Keratinocyte (primary cell): ENCODE measurements at regions not wholly inside any gene's neighbourhood (a gene's known extent, or its start where the extent isn't known, plus 50 kb on each side); places are given as distances from the start of the nearest gene placed in this dataset.

ENCODE experiments used
- DNase-seq: peaks from one replicate; pipeline ENCODE4 v3.0.0-alpha.2; 2011; ENCODE audit warnings: low read depth, missing footprints, low spot score
- FAIRE-seq: peaks from 2 replicates; lab custom pipeline; 2011; peaks lifted over from hg19 to GRCh38; lab: Jason Lieb, UNC
- H2AFZ ChIP-seq: 2 replicates; pipeline ENCODE4 v1.6.0; 2012; ENCODE audit warnings: low read length, control low read depth, inconsistent platforms; ENCODE audit not compliant: control insufficient read depth
- H3K27ac ChIP-seq: 2 replicates; pipeline ENCODE4 v1.5.1; 2011; ENCODE audit warnings: low read length; ENCODE audit not compliant: control insufficient read depth, insufficient read depth
- H3K27me3 ChIP-seq: 3 replicates; pipeline ENCODE4 v1.6.0; 2011; ENCODE audit warnings: low read length; ENCODE audit not compliant: control insufficient read depth, insufficient read depth; ENCODE audit errors: extremely low read depth
- H3K36me3 ChIP-seq, 2 experiments: 2 replicates in 1 of 2; 3 replicates in 1 of 2; pipeline ENCODE4 v1.5.1; 2011; ENCODE audit warnings: low read length in 2 of 2, mild to moderate bottlenecking in 1 of 2; ENCODE audit not compliant: control insufficient read depth in 2 of 2, insufficient read depth in 2 of 2; ENCODE audit errors: extremely low read depth in 1 of 2
- H3K4me1 ChIP-seq: 3 replicates; pipeline ENCODE4 v1.5.1; 2011; ENCODE audit warnings: low read length; ENCODE audit not compliant: control insufficient read depth, insufficient read depth; ENCODE audit errors: extremely low read depth
- H3K4me2 ChIP-seq: 3 replicates; pipeline ENCODE4 v1.6.0; 2011; ENCODE audit warnings: low read depth, low read length; ENCODE audit not compliant: control insufficient read depth, insufficient read depth; ENCODE audit errors: extremely low read depth
- H3K4me3 ChIP-seq, 3 experiments: fragments of 200-600 bp in 1 of 3; sonication (generic) in 1 of 3; 2 replicates in 2 of 3; 3 replicates in 1 of 3; pipeline ENCODE4 v1.5.1; 2011 to 2016; ENCODE audit warnings: low read length in 3 of 3, mild to moderate bottlenecking in 3 of 3, control low read depth in 2 of 3, inconsistent platforms in 1 of 3, low read depth in 1 of 3, mixed read lengths in 1 of 3, mixed run types in 1 of 3, moderate library complexity in 1 of 3; ENCODE audit not compliant: control insufficient read depth in 2 of 3, insufficient read depth in 2 of 3; ENCODE audit errors: extremely low read depth in 1 of 3
- H3K79me2 ChIP-seq: 2 replicates; pipeline ENCODE4 v1.6.0; 2012; ENCODE audit warnings: low read length; ENCODE audit not compliant: control insufficient read depth, insufficient read depth
- H3K9ac ChIP-seq: 3 replicates; pipeline ENCODE4 v1.6.0; 2011; ENCODE audit warnings: low read length; ENCODE audit not compliant: control insufficient read depth, insufficient read depth; ENCODE audit errors: extremely low read depth
- H3K9me1 ChIP-seq: 3 replicates; pipeline ENCODE4 v1.6.0; 2011; ENCODE audit warnings: low read length; ENCODE audit not compliant: control insufficient read depth, insufficient read depth; ENCODE audit errors: extremely low read depth
- H3K9me3 ChIP-seq: 2 replicates; pipeline ENCODE4 v1.5.1; 2012; ENCODE audit warnings: low read depth, low read length; ENCODE audit not compliant: control insufficient read depth
- H4K20me1 ChIP-seq: 3 replicates; pipeline ENCODE4 v1.6.0; 2011; ENCODE audit warnings: low read length; ENCODE audit not compliant: control insufficient read depth, insufficient read depth; ENCODE audit errors: extremely low read depth
- EZH2 ChIP-seq: IDR thresholded peaks from one replicate; pipeline ENCODE4 v1.6.1; 2012; ENCODE audit warnings: inconsistent platforms, mild to moderate bottlenecking, low read length, moderate library complexity
- dilution Hi-C: fragments of 300-500 bp; cut with MboI; formaldehyde crosslinking; loops from one replicate; pipeline ENCODE4 v1.7.0; 2020; ENCODE audit warnings: low sequenced_read_pairs; ENCODE audit not compliant: extremely low pct_ligation_motif_present
- TF ChIP-seq, protein P1 (sequence below), 3 experiments: IDR thresholded peaks in 1 of 3; conservative IDR thresholded peaks in 1 of 3; optimal IDR thresholded peaks in 1 of 3; 2 replicates in 2 of 3; 3 replicates in 1 of 3; pipeline versions ENCODE3 to v1.5.1; 2011; ENCODE audit warnings: low read length in 3 of 3, mild to moderate bottlenecking in 3 of 3, moderate library complexity in 2 of 3, control low read depth in 1 of 3, inconsistent platforms in 1 of 3; ENCODE audit not compliant: insufficient read depth in 2 of 3; ENCODE audit errors: extremely low read depth in 1 of 3

DNA sequence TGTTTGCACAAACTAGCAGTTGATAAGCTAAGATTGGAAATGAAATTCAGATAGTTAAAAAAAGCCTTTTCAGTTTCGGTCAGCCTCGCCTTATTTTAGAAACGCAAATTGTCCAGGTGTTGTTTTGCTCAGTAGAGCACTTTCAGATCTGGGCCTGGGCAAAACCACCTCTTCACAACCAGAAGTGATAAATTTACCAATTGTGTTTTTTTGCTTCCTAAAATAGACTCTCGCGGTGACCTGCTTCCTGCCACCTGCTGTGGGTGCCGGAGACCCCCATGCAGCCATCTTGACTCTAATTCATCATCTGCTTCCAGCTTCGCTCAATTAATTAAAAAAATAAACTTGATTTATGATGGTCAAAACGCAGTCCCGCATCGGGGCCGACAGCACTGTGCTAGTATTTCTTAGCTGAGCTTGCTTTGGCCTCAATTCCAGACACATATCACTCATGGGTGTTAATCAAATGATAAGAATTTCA lies 335.6 kb downstream of the TMEM121 start:
- DNase-seq (no peak), FAIRE-seq (no peak)
- Histone ChIP-seq H3K4me3 (no peak overlapping the region), H3K27ac (no peak overlapping the region), H2AFZ (no peak overlapping the region), H3K9me3 (peaks cover 12% of the 10 kb centered on the region), H3K4me1 (no peaks in the 10 kb centered on the region), H4K20me1 (no peaks in the 10 kb centered on the region), H3K79me2 (no peaks in the 10 kb centered on the region), H3K9ac (no peak overlapping the region), H3K9me1 (no peaks in the 10 kb centered on the region), H3K27me3 (no peaks in the 10 kb centered on the region), H3K36me3 (no peaks in the 10 kb centered on the region), H3K4me2 (no peak overlapping the region)
- dilution Hi-C loops = no loop called here
- no peak for TF ChIP-seq EZH2
- TF ChIP-seq, protein P1, sequence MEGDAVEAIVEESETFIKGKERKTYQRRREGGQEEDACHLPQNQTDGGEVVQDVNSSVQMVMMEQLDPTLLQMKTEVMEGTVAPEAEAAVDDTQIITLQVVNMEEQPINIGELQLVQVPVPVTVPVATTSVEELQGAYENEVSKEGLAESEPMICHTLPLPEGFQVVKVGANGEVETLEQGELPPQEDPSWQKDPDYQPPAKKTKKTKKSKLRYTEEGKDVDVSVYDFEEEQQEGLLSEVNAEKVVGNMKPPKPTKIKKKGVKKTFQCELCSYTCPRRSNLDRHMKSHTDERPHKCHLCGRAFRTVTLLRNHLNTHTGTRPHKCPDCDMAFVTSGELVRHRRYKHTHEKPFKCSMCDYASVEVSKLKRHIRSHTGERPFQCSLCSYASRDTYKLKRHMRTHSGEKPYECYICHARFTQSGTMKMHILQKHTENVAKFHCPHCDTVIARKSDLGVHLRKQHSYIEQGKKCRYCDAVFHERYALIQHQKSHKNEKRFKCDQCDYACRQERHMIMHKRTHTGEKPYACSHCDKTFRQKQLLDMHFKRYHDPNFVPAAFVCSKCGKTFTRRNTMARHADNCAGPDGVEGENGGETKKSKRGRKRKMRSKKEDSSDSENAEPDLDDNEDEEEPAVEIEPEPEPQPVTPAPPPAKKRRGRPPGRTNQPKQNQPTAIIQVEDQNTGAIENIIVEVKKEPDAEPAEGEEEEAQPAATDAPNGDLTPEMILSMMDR (optimal IDR thresholded peaks at IDR 0.05 in 1 of 3, IDR thresholded peaks at IDR 0.05 in 1 of 3, conservative IDR thresholded peaks at IDR 0.05 in 1 of 3; ENCODE audit: extremely low read depth in 1 of 3, insufficient read depth in 2 of 3, low read length in 3 of 3) = no peak

- FAIRE-seq = no peak
- Histone ChIP-seq H3K9ac (no peak overlapping the region), H3K9me3 (peaks cover 13% of the 10 kb centered on the region), H3K36me3 (no peaks in the 10 kb centered on the region), H3K79me2 (no peaks in the 10 kb centered on the region), H3K4me2 (no peak overlapping the region), H3K9me1 (no peaks in the 10 kb centered on the region), H3K4me1 (no peaks in the 10 kb centered on the region), H3K27me3 (no peaks in the 10 kb centered on the region), H4K20me1 (no peaks in the 10 kb centered on the region), H2AFZ (no peak overlapping the region), H3K27ac (no peak overlapping the region), H3K4me3 (no peak overlapping the region)
- no peak for DNase-seq
- TF ChIP-seq, protein P1 (optimal IDR thresholded peaks at IDR 0.05 in 1 of 3, IDR thresholded peaks at IDR 0.05 in 1 of 3, conservative IDR thresholded peaks at IDR 0.05 in 1 of 3; ENCODE audit: extremely low read depth in 1 of 3, insufficient read depth in 2 of 3, low read length in 3 of 3) = no peak
- TF ChIP-seq EZH2 = no peak
- dilution Hi-C loops = no loop called here
Measured at GRCh38 chr14:105862581-105863239, 336.3 kb downstream of the TMEM121 start.
